Vagina (tissue), 2 donors: ENCODE measurements at regions not wholly inside any gene's neighbourhood (a gene's known extent, or its start where the extent isn't known, plus 50 kb on each side); places are given as distances from the start of the nearest gene placed in this dataset.

Experiments used
- CTCF ChIP-seq, 3 experiments: fragments of 450-650 bp in 2 of 3; fragments of 200-600 bp in 1 of 3; sonication (generic) in 1 of 3; IDR thresholded peaks; one replicate each; pipeline ENCODE4 v1.5.1; 2017 to 2019; ENCODE audit warnings: antibody characterized with exemption in 3 of 3, mild to moderate bottlenecking in 2 of 3, moderate library complexity in 2 of 3
- POLR2AphosphoS5 ChIP-seq, 2 donors: sonication (generic); formaldehyde crosslinking; IDR thresholded peaks; one replicate each; pipeline ENCODE4 v1.9.0; 2017; ENCODE audit warnings: antibody characterized with exemption in 2 of 2, mild to moderate bottlenecking in 2 of 2, low read depth in 1 of 2; ENCODE audit not compliant: insufficient read depth in 1 of 2

GRCh38 chr10:114723361-114723760 lies 65.3 kb upstream of the ABLIM1 start:
- no peak for TF ChIP-seq CTCF (IDR thresholded peaks at IDR 0.05)
- no peak for TF ChIP-seq POLR2AphosphoS5 (IDR thresholded peaks at IDR 0.05; ENCODE audit: insufficient read depth in 1 of 2, low read depth in 1 of 2)
